Muscle of arm (tissue), 1 donor: ENCODE measurements at regions not wholly inside any gene's neighbourhood (a gene's known extent, or its start where the extent isn't known, plus 50 kb on each side); places are given as distances from the start of the nearest gene placed in this dataset.

Experiments
- DNase-seq: peaks from one replicate; pipeline ENCODE4 v3.0.0-alpha.2; 2013

GRCh38 chr2:220628252-220628651, 943.9 kb downstream of the EPHA4 start:
- DNase-seq: no peak

DNA sequence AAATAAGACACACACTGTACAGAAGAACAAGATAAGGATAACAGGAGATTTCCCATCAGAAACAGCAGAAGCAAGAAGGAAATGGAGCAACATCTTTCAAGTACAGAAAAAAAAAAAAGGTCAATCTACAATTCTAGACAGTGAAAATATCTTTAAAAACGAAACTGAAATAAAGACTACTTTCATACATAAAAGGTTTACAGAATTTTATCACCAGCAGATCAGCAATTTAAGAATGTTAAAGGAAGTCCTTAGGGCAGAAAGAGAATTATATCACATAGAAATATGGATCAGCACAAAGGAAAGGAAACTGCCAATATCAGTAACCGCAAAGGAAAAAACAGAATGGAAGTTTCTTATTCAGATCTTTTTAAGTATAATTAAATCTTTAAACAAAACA, 931.0 kb downstream of the EPHA4 start:
- DNase-seq: no peak

DNA sequence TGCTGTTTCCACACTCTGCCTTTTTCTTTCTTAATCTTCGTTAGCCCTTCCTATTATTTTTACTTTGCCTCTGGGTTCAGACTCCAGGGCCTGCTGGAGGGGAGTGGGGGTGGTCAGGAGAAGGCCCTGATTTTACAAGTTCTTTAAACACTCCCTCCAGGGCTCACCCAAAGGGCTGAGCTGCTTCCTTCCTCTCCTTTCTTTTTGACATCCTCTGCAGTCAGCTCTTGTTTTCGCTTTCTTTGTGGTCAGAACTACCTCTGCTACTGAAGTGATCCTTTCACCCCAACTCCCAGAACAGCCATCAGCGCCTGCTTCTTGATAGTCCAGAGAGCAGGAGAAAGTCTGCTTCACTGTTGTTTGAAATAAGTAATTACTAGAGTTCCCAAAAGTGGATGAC, 925.7 kb downstream of the EPHA4 start:
- no peak for DNase-seq

- no peak for DNase-seq
Measured at GRCh38 chr2:220648628-220649027, 923.5 kb downstream of the EPHA4 start.

- no peak for DNase-seq
Measured at GRCh38 chr2:220653776-220654175, 918.3 kb downstream of the EPHA4 start.

GRCh38 chr2:220654322-220654721, 917.8 kb downstream of the EPHA4 start:
- no peak for DNase-seq

DNA sequence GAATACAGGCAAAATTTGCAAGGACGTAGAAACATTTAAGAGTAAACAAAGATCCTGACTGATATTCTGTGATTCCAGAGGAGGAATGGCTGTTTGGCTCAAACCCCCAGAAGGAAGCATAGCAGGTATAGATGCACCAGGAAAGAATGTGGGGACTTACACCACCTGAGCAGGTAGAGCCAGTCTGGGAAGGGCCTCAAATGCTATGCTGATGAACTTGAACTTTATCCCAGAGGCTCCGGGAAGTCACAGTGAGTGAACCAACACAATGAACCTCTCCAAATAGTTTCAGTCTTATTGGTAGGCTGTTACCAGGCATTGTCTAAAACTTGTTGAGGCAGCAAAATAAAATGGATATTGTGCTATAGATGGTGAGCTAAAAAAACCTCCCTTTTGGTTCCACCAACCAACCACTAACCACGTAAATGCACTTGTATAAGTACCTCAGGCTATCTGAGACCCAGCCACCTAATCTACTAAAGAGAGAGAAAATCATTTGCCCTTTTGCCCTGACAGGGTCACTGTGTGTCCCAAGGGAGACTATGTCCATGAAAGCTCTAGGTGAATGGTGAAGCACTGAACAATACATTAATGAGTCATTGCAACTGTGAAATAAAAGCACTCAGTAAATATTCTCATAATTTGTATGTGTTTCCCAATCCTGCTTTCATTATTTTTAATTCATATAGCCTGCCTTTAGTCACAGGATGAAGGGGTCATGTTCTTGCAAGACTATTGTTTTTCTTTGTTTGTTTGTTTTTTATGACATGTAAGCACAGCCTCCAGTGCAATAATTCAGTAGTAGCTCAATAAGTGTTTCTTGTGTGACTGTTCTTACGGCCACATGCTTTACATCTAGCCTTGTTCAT, 911.6 kb downstream of the EPHA4 start:
- no peak for DNase-seq

- no peak for DNase-seq
Measured at GRCh38 chr2:220662431-220662830, 909.7 kb downstream of the EPHA4 start.

DNA sequence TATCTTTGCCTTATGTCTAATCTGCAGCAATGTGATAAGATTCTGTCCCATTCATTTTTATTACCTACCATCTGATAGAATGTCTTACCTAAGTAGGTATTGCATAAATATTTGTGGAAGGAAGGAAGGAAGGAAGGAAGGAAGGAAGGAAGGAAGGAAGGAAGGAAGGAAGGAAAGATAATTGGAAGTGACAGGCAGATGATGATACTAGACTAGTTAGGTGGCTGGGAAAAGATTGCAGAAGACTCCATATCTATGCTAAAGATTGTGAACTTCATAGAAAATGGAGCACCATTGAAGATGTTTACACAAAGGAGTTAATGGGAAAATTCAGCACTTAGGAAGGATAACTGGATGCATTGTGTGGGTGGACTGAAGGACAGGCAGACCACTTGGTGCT, 909.0 kb downstream of the EPHA4 start:
- no peak for DNase-seq

DNA sequence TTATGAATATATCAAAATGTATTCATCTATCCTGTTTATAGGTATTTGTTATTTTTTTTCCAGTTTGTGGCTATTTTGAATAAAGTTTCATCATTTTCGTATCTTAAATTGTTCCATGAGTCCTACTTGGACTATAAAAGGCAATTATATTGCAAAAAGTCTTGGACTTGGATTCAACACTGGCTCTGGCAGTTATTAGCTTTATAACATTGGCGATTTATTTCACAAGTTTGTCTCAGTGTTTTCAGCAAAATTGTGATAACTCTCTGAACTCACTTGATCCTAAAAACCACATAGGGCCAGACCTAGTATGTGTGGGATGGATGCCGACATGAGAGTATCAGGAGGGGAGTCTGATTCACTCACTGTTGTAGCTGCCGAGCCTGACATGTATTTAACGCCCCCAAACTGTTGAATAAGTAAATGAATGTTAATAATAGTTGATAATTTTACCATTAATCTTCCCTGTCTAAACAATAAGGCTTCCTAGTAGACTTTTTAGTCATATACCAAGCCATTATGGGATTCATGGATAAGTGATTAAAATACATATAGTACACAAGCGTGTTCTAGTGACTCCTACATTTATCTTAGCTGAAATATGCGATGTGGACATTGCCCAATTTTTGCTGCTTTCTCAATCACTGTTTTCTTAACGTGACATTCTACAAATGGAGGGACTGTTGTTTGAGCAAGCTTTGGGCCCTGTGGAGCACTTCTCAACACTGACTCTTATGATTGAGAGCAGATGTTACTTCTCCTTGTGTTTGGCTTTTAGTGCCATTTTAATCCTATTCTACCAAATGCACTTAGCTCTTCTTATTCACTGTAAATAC, 907.6 kb downstream of the EPHA4 start:
- no peak for DNase-seq

GRCh38 chr2:220665108-220665471, 907.0 kb downstream of the EPHA4 start:
- no peak for DNase-seq

DNA sequence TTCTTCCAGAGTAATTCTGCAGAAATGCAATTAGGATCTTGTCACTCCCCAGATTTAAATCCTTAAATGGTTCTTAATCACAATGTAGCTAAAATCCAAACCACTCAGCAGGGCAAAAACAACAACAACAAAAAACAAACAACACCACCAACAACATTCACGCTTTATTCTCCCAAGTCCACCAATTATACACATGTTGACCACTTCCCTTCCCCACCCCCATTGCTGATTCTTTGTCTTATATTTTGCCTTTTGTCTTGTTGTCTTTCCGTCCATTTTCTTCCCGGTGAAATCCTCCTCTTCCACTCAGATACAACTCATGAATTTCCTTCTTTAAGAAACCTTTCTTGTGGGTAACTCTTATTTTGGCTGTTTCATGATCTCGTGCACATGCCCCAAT, 902.8 kb downstream of the EPHA4 start:
- no peak for DNase-seq

GRCh38 chr2:220670511-220670910, 901.6 kb downstream of the EPHA4 start:
- no peak for DNase-seq

- no peak for DNase-seq
Measured at GRCh38 chr2:220673151-220673874, 898.8 kb downstream of the EPHA4 start.

- DNase-seq: no peak
Measured at GRCh38 chr2:220674033-220674432, 898.1 kb downstream of the EPHA4 start.

DNA sequence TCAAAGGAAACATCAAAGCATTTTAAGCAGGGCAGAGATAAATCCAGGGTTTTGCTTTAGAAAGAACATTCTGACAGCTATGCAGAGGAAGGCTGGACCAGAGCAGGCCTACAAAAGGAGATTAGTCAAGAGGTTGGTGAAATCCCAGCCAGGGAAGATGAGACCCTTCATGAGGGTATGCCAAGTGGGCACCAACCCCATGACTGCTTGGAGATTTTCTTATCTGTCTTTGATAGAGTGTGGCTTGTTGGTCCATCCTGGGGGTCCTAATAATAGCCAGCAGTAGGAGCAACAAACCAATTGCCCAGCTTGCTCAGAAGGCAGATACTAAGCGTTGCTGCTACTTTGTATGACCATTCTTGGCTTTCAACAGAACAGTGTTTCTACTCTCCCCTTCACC, 895.4 kb downstream of the EPHA4 start:
- no peak for DNase-seq

GRCh38 chr2:220678943-220679342, 893.2 kb downstream of the EPHA4 start:
- DNase-seq: no peak

- DNase-seq: no peak
Measured at GRCh38 chr2:220682616-220683015, 889.5 kb downstream of the EPHA4 start.

GRCh38 chr2:220684099-220684498, 888.0 kb downstream of the EPHA4 start:
- DNase-seq: no peak

- DNase-seq: peak; percentile 67
Measured at GRCh38 chr2:220687231-220687843, 884.8 kb downstream of the EPHA4 start.

DNA sequence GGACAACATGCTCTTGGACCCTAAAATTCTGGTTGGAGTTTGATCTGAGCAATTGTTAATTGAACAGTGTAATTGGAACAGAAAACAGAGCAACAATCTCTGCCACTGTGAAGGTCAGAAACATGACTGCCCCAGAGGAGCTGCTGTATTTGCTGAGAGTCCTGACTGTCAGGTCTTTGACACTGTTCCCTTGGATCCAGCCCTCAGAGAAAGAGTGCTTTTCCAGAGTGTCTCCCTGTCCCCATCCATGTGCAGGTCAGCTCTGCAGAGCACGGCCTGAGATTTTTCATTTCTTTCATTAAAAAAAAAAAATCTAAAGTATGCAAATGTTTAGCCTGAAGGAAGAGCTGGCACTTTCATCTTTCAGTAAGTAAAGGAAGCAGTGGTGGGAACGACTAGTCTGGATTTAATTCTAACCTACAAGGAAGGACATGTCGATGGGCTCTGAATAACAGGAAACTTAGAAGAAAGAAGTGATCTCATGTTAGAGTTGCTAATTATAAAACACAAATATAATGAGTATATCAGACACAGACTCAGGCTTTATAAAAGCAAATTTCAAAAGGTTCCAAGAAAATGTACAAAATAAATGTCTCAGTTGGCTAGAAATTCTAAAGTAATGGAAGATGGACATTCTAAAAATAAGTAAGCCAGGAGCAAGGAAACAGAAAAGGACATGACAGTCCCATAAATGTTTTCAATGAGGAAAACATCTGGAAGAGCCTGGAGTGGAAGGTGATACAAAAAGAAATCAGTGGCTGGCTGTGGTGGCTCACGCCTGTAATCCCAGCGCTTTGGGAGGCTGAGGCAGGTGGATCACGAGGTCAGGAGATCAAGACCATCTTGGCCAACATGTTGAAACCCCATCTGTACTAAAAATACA, 876.5 kb downstream of the EPHA4 start:
- DNase-seq: peak; percentile 7
